ENCODE measurements at regions not wholly inside any gene's neighbourhood (a gene's known extent, or its start where the extent isn't known, plus 50 kb on each side); places are given as distances from the start of the nearest gene placed in this dataset.

DNA sequence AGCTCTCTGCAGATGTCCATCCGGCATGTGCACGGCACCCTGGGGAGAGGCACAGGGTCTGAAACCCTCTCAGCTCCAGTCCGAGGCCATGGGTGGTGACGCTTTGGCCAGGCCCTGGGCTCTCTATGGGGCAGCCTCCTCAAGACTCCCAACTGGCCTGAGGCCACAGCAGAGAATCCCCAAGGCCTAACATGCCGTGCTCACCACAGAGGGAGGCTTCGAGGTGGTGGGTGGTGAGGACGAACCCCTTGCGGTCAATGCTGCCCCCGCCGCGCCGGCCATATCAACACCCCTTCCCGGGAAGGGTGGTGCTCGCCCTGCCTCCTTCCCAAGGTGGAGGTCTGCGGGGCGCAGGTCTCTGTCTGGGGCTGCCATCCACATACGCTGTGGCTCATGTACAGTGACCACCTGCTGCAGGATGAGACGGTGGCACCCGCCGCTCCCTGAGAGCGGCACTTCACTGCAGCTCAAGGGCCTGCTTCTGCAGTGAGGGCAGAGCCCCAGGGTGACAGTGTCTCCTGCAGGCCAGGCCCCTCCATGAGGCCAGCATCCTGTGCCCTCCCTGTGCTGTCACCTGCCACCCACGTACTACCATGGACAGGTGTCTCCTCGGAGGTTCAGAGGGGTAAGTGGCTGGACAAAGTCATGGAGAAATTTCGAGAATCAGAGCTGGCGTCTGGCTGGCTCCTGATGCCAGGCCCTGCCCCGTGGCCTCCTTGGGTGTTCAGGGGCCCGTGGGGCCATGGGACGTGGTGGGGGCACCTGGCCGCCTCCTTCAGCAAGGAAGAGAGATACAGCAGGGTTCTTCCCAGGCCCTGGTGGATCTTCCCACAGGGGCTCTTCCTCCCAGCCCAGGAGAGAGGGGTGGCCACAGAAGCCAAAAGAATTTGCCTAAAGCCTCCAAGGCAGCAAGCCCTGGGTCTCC lies 54.6 kb upstream of the ACSF3 start:
- no peak for TF ChIP-seq L3MBTL2 (conservative IDR thresholded peaks at IDR 0.05)
- no peak for TF ChIP-seq ELF4 (IDR thresholded peaks at IDR 0.05)
- TF ChIP-seq LEF1 (IDR thresholded peaks at IDR 0.05; ENCODE audit: borderline replicate concordance) = no peak
- TF ChIP-seq BHLHE40 (IDR thresholded peaks at IDR 0.05; ENCODE audit: borderline replicate concordance) = no peak
- no peak for TF ChIP-seq SP1 (IDR thresholded peaks at IDR 0.05)
- no peak for TF ChIP-seq FOXA1 (IDR thresholded peaks at IDR 0.05)
- TF ChIP-seq, protein P1, sequence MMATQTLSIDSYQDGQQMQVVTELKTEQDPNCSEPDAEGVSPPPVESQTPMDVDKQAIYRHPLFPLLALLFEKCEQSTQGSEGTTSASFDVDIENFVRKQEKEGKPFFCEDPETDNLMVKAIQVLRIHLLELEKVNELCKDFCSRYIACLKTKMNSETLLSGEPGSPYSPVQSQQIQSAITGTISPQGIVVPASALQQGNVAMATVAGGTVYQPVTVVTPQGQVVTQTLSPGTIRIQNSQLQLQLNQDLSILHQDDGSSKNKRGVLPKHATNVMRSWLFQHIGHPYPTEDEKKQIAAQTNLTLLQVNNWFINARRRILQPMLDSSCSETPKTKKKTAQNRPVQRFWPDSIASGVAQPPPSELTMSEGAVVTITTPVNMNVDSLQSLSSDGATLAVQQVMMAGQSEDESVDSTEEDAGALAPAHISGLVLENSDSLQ (IDR thresholded peaks at IDR 0.05) = no peak
- TF ChIP-seq FOXM1 (IDR thresholded peaks at IDR 0.05; ENCODE audit: borderline replicate concordance) = no peak
- no peak for TF ChIP-seq FOXK2 (IDR thresholded peaks at IDR 0.05)
- no peak for TF ChIP-seq CTBP1 (IDR thresholded peaks at IDR 0.05; ENCODE audit: borderline replicate concordance)
- no peak for TF ChIP-seq NFRKB (IDR thresholded peaks at IDR 0.05)
- TF ChIP-seq TARDBP (IDR thresholded peaks at IDR 0.05) = no peak
- no peak for TF ChIP-seq HDGF (IDR thresholded peaks at IDR 0.05; ENCODE audit: borderline replicate concordance)
- no peak for TF ChIP-seq SUZ12 (IDR thresholded peaks at IDR 0.05)
- no peak for TF ChIP-seq ARNT (IDR thresholded peaks at IDR 0.05)
- TF ChIP-seq ZNF384 (IDR thresholded peaks at IDR 0.05) = no peak
- POLR2A ChIA-PET = no interaction called here
- DNase-seq (ENCODE audit: extremely low spot score) = no peak
- CTCF ChIA-PET = no interaction called here

DNA sequence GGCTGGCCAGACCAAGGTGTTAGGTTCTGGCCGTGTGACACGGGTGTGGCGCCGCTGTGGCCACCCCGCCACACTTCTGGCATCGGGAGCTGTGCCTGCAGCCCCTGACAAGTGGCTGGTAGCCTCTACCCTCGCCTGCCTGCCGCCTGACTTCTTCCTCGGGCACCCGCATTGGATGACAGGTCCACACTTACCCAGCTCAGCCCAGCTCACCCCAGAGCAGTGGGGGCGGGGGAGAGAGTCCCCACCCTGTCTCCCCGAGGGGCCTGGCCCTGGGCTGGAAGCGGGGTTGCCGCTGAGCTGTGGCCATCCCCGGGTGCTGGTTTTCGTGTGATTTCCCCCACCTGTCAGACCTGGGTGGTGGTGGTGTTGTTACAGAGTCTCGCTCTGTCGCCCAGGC lies 53.9 kb upstream of the ACSF3 start:
- DNase-seq (ENCODE audit: extremely low spot score) = no peak
- TF ChIP-seq, protein P1 (IDR thresholded peaks at IDR 0.05) = no peak
- TF ChIP-seq ZNF384 (IDR thresholded peaks at IDR 0.05) (no peak), LEF1 (IDR thresholded peaks at IDR 0.05; ENCODE audit: borderline replicate concordance) (no peak), L3MBTL2 (conservative IDR thresholded peaks at IDR 0.05) (no peak), HDGF (IDR thresholded peaks at IDR 0.05; ENCODE audit: borderline replicate concordance) (no peak)
- CTCF ChIA-PET = no interaction called here
- POLR2A ChIA-PET = no interaction called here

DNA sequence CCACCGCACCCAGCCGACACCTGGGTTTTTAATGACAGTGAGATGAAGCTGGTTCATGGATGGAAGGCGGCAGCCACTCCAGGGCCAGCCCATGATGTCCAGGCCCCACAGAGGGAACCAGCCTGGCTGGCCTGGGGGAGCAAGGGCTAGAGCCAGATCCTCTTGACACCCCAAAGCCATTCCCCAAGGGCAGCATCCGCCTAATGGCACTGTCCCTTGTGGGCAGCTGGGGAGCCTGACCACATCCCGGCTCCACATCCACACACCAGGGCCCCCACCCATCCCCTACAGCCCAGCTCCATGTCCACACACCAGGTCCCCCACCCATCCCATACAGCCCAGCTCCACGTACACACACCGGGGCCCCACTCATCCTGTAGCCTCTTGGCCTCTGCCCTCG lies 53.3 kb upstream of the ACSF3 start:
- TF ChIP-seq FOXK2 (IDR thresholded peaks at IDR 0.05) (no peak), LEF1 (IDR thresholded peaks at IDR 0.05; ENCODE audit: borderline replicate concordance) (no peak), ZNF384 (IDR thresholded peaks at IDR 0.05) (no peak), FOXA1 (IDR thresholded peaks at IDR 0.05) (no peak), L3MBTL2 (conservative IDR thresholded peaks at IDR 0.05) (no peak), BHLHE40 (IDR thresholded peaks at IDR 0.05; ENCODE audit: borderline replicate concordance) (no peak), ARNT (IDR thresholded peaks at IDR 0.05) (no peak), NFRKB (IDR thresholded peaks at IDR 0.05) (no peak), FOXM1 (IDR thresholded peaks at IDR 0.05; ENCODE audit: borderline replicate concordance) (no peak), HDGF (IDR thresholded peaks at IDR 0.05; ENCODE audit: borderline replicate concordance) (no peak), TARDBP (IDR thresholded peaks at IDR 0.05) (no peak), ELF4 (IDR thresholded peaks at IDR 0.05) (no peak)
- TF ChIP-seq, protein P1 (IDR thresholded peaks at IDR 0.05) = no peak
- ChIA-PET POLR2A (no interaction called here), CTCF (no interaction called here)
- DNase-seq (ENCODE audit: extremely low spot score) = no peak

DNA sequence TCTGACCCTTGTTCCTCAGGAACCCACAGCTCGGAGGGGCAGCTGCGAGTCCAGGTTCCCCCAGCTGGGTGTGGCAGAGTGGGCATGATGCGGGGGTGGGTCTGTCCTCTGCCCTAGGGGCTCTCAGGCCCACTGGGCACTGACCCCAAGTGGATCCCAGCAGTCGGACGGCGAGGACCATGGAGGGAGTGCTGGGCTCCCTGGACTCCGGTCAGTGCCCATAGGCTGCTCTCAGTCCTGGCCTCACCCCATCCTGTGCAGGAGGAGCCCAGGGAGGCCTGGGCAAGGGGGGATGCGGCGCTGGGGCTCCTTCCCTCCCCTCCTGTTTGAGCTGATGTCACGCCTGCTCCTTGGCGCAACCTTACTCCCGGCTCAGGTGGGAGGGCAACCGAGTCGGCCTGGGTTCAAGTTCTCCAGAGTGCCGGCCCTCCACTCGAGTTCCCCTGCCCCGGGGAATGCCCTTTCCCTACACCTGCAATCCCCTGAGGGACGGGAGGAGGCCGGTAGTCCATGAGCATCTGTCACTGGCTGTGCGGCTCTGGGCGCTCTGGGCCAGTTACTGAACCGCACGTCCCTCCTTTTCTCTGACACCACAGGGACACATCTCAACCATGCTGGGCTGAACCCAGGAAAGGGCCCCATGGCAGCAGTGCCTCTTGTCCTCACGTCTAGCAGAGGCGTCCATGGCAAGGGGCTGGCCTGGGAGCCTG lies 52.6 kb upstream of the ACSF3 start:
- CTCF ChIA-PET = no interaction called here
- DNase-seq (ENCODE audit: extremely low spot score) = no peak
- TF ChIP-seq LEF1 (IDR thresholded peaks at IDR 0.05; ENCODE audit: borderline replicate concordance) = no peak
- TF ChIP-seq NFRKB (IDR thresholded peaks at IDR 0.05) = no peak
- TF ChIP-seq FOXM1 (IDR thresholded peaks at IDR 0.05; ENCODE audit: borderline replicate concordance) = no peak
- TF ChIP-seq, protein P1 (IDR thresholded peaks at IDR 0.05) = no peak
- no peak for TF ChIP-seq ELF4 (IDR thresholded peaks at IDR 0.05)
- no peak for TF ChIP-seq FOXK2 (IDR thresholded peaks at IDR 0.05)
- no peak for TF ChIP-seq L3MBTL2 (conservative IDR thresholded peaks at IDR 0.05)
- TF ChIP-seq SP1 (IDR thresholded peaks at IDR 0.05) = no peak
- no peak for TF ChIP-seq TARDBP (IDR thresholded peaks at IDR 0.05)
- TF ChIP-seq SUZ12 (IDR thresholded peaks at IDR 0.05) = no peak
- no peak for TF ChIP-seq HDGF (IDR thresholded peaks at IDR 0.05; ENCODE audit: borderline replicate concordance)
- POLR2A ChIA-PET = no interaction called here

Measured in HEK293T (cell line).